Esophagus muscularis mucosa (tissue), 2 donors: ENCODE measurements at regions not wholly inside any gene's neighbourhood (a gene's known extent, or its start where the extent isn't known, plus 50 kb on each side); places are given as distances from the start of the nearest gene placed in this dataset.

ENCODE experiments used
- POLR2A ChIP-seq: fragments of 450-650 bp; IDR thresholded peaks from one replicate; pipeline ENCODE4 v1.6.1; 2017; ENCODE audit warnings: antibody characterized with exemption, moderate library complexity, mild to moderate bottlenecking, low read depth
- POLR2AphosphoS5 ChIP-seq, 2 donors: sonication (generic); formaldehyde crosslinking; IDR thresholded peaks; one replicate each; pipeline ENCODE4 v1.6.1; 2017; ENCODE audit warnings: antibody characterized with exemption in 2 of 2

DNA sequence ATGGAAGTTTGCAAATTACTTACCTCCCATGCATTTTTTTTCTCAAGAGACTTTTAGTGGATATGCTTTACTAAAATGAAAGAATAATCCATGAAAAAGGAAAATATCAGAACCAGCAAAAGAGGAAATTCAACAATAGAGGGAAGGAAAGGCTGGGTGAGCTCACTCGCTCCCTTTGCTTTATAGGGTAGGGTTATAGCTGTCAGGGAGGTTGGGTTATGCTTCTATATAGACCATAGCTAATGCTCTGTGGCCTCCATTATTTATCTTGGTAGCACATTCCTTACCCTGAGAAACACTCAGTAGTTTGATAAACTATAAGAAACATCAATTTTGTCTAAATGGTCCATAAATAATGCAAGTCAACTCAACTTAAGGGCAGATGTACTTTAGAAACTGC, 215.9 kb upstream of the FAR2 start:
- no peak for TF ChIP-seq POLR2AphosphoS5 (IDR thresholded peaks at IDR 0.05)
- TF ChIP-seq POLR2A: no peak
